ENCODE measurements at regions not wholly inside any gene's neighbourhood (a gene's known extent, or its start where the extent isn't known, plus 50 kb on each side); places are given as distances from the start of the nearest gene placed in this dataset.

DNA sequence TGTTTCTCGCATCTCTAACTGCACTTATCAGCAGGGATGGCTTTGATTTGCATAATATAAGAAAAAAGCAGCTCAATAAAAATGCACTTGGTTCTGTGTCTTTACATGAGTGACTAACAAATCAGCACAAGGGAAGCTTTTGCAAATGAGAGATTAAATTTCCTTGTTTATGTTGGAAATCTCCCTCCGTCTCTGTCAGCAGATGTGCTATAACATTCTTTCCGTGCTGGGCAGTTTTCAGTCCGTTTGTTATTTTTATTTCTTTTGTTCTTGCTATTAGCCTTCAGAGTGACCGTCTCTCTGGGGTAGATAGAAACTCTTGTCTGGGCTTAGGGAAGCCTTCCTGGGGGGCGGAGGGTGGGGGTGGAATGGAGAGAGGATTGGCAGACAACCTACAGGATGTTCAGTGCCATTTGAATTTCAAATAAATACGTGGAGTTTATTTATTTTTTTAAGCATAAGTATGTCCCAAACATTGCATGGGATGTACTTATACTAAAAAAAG lies 96.0 kb downstream of the GATA3 start:
- TF ChIP-seq, protein P1, sequence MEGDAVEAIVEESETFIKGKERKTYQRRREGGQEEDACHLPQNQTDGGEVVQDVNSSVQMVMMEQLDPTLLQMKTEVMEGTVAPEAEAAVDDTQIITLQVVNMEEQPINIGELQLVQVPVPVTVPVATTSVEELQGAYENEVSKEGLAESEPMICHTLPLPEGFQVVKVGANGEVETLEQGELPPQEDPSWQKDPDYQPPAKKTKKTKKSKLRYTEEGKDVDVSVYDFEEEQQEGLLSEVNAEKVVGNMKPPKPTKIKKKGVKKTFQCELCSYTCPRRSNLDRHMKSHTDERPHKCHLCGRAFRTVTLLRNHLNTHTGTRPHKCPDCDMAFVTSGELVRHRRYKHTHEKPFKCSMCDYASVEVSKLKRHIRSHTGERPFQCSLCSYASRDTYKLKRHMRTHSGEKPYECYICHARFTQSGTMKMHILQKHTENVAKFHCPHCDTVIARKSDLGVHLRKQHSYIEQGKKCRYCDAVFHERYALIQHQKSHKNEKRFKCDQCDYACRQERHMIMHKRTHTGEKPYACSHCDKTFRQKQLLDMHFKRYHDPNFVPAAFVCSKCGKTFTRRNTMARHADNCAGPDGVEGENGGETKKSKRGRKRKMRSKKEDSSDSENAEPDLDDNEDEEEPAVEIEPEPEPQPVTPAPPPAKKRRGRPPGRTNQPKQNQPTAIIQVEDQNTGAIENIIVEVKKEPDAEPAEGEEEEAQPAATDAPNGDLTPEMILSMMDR (IDR thresholded peaks at IDR 0.05 in 2 of 3, conservative IDR thresholded peaks at IDR 0.05 in 1 of 3; ENCODE audit: borderline replicate concordance in 1 of 3, insufficient read depth in 1 of 3, low read depth in 2 of 3, low read length in 2 of 3), result no peak
- TF ChIP-seq ZNF274 (IDR thresholded peaks at IDR 0.05; ENCODE audit: low read depth, low read length) (no peak), POLR2AphosphoS5 (IDR thresholded peaks at IDR 0.05; ENCODE audit: low read depth, low read length) (no peak), JUND (IDR thresholded peaks at IDR 0.05) (no peak), SIN3A (IDR thresholded peaks at IDR 0.05; ENCODE audit: low read depth) (no peak), TCF7L2 (IDR thresholded peaks at IDR 0.05; ENCODE audit: borderline replicate concordance, extremely low read depth, insufficient read depth, insufficient read length) (no peak)
- TF ChIP-seq, protein P2, sequence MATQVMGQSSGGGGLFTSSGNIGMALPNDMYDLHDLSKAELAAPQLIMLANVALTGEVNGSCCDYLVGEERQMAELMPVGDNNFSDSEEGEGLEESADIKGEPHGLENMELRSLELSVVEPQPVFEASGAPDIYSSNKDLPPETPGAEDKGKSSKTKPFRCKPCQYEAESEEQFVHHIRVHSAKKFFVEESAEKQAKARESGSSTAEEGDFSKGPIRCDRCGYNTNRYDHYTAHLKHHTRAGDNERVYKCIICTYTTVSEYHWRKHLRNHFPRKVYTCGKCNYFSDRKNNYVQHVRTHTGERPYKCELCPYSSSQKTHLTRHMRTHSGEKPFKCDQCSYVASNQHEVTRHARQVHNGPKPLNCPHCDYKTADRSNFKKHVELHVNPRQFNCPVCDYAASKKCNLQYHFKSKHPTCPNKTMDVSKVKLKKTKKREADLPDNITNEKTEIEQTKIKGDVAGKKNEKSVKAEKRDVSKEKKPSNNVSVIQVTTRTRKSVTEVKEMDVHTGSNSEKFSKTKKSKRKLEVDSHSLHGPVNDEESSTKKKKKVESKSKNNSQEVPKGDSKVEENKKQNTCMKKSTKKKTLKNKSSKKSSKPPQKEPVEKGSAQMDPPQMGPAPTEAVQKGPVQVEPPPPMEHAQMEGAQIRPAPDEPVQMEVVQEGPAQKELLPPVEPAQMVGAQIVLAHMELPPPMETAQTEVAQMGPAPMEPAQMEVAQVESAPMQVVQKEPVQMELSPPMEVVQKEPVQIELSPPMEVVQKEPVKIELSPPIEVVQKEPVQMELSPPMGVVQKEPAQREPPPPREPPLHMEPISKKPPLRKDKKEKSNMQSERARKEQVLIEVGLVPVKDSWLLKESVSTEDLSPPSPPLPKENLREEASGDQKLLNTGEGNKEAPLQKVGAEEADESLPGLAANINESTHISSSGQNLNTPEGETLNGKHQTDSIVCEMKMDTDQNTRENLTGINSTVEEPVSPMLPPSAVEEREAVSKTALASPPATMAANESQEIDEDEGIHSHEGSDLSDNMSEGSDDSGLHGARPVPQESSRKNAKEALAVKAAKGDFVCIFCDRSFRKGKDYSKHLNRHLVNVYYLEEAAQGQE (IDR thresholded peaks at IDR 0.05; ENCODE audit: low read depth), result no peak

Data from HCT116 (cell line).